Small intestine (tissue), 7 donors: ENCODE measurements at regions not wholly inside any gene's neighbourhood (a gene's known extent, or its start where the extent isn't known, plus 50 kb on each side); places are given as distances from the start of the nearest gene placed in this dataset.

Experiments used
- DNase-seq, 2 donors: peaks; one replicate each; pipeline versions ENCODE4 v3.0.0 to v3.0.0-alpha.2; 2013
- FAIRE-seq: peaks from 2 replicates; lab custom pipeline; 2012; peaks lifted over from hg19 to GRCh38; lab: Jason Lieb, UNC
- H3K27ac ChIP-seq, 3 donors: one replicate each; pipeline ENCODE4 v1.5.1; 2013; ENCODE audit warnings: low read length in 2 of 3, mild to moderate bottlenecking in 2 of 3, control low read depth in 1 of 3, inconsistent platforms in 1 of 3, low read depth in 1 of 3, moderate library complexity in 1 of 3
- H3K27me3 ChIP-seq, 3 donors: one replicate each; pipeline ENCODE4 v1.6.1; 2013; ENCODE audit warnings: low read length in 3 of 3, inconsistent platforms in 1 of 3; ENCODE audit not compliant: control insufficient read depth in 3 of 3, insufficient read depth in 3 of 3
- H3K36me3 ChIP-seq, 3 donors: one replicate each; pipeline ENCODE4 v1.6.1; 2013; ENCODE audit warnings: low read length in 3 of 3, inconsistent platforms in 1 of 3, low read depth in 1 of 3, mild to moderate bottlenecking in 1 of 3, moderate library complexity in 1 of 3; ENCODE audit not compliant: control insufficient read depth in 3 of 3, insufficient read depth in 2 of 3
- H3K4me1 ChIP-seq, 3 donors: one replicate each; pipeline ENCODE4 v1.6.1; 2013; ENCODE audit warnings: low read length in 2 of 3, inconsistent platforms in 1 of 3, low read depth in 1 of 3, mild to moderate bottlenecking in 1 of 3, moderate library complexity in 1 of 3; ENCODE audit not compliant: control insufficient read depth in 3 of 3, insufficient read depth in 2 of 3
- H3K4me3 ChIP-seq, 3 donors: one replicate each; pipeline ENCODE4 v1.5.1; 2013; ENCODE audit warnings: low read length in 3 of 3, control low read depth in 1 of 3, inconsistent platforms in 1 of 3, low read depth in 1 of 3, mild to moderate bottlenecking in 1 of 3, moderate library complexity in 1 of 3
- H3K9me3 ChIP-seq, 2 donors: one replicate each; pipeline ENCODE4 v1.6.1; 2013; ENCODE audit warnings: low read depth in 1 of 2, low read length in 1 of 2; ENCODE audit not compliant: control insufficient read depth in 2 of 2, insufficient read depth in 1 of 2
- WGBS, 3 donors: extraction: QIAGEN DNeasy Blood & Tissue Kit; methylation state at CpG; one replicate each; pipeline ENCODE4 v1.1.7; 2013; 5-methylcytosine and 5-hydroxymethylcytosine counted together
- donor health status: healthy with polysubstance abuse.
- donor health status: control.
- donor health status: control.
- donor health status: Bipolar disorder and iron deficiency.
- donor health status: healthy.

- no peaks in the 10 kb centered on the region for H3K27me3 ChIP-seq
- H3K4me1 ChIP-seq: no peaks in the 10 kb centered on the region
- 78 to 88% (median 78%) methylated on average over 8 of the region's 8 CpGs for WGBS, 3 donors
- no peaks in the 10 kb centered on the region for H3K36me3 ChIP-seq
- no peak overlapping the region for H3K4me3 ChIP-seq
- H3K9me3 ChIP-seq: no peaks in the 10 kb centered on the region
- no peak for FAIRE-seq
- DNase-seq: no peak
- no peak overlapping the region for H3K27ac ChIP-seq
These were observed 69.1 kb upstream of the ZNF516 start for GRCh38 chr18:76564117-76564516.

- H3K27ac ChIP-seq: no peak overlapping the region
- H3K4me1 ChIP-seq: no peaks in the 10 kb centered on the region
- H3K36me3 ChIP-seq: no peaks in the 10 kb centered on the region
- 94 to 95% (median 94%) methylated on average over 30 of the region's 30 CpGs for WGBS, 3 donors
- DNase-seq (no peak), FAIRE-seq (no peak)
- no peaks in the 10 kb centered on the region for H3K9me3 ChIP-seq
- H3K27me3 ChIP-seq: no peaks in the 10 kb centered on the region
- no peak overlapping the region for H3K4me3 ChIP-seq
These were observed 67.5 kb upstream of the ZNF516 start for GRCh38 chr18:76562286-76563122.

GRCh38 chr18:76558881-76559667 is 64.0 kb upstream of the ZNF516 start:
- no peaks in the 10 kb centered on the region for H3K27me3 ChIP-seq
- H3K4me3 ChIP-seq: no peak overlapping the region
- FAIRE-seq (no peak), DNase-seq (peak in 1 of 2 donors; percentile 24)
- H3K36me3 ChIP-seq: no peaks in the 10 kb centered on the region
- no peaks in the 10 kb centered on the region for H3K9me3 ChIP-seq
- H3K4me1 ChIP-seq: no peaks in the 10 kb centered on the region
- no peak overlapping the region for H3K27ac ChIP-seq
- 56 to 72% (median 63%) methylated on average over 18 of the region's 18 CpGs for WGBS, 3 donors

- WGBS, 3 donors: 64 to 84% (median 71%) methylated on average over 10 of the region's 10 CpGs
These were observed 62.1 kb upstream of the ZNF516 start for GRCh38 chr18:76557026-76557575.

DNA sequence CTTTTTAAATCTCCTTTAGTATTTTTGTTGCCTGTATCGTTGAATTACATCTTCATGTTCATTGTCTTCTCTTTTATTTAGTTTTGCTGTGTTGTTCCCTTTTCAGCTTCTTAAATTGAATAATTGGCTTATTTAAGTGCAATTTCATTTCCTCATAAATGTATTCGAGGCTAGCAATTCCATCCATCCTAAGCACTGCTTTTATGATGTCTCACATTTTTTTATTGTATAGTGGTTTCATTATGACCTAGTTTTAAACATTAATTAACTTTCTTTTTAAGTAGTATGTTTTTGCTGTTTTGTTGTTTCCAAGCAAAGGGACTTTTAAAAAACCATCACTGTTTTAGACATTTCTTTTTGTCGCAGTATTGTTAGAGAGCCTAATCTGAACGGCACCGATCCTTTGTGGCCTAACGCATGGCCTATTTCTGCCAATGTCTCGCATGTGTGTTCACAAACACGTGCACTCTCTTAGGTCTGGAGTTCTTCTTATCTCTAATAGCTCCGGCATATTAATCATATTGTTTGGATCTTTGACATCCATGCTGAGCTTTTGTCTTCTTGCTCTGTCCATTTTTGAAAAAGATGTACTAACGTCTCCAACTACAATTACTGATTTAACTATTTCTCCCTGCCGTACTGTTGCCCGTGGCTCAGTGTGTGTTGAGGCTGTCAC is 59.6 kb upstream of the ZNF516 start:
- no peaks in the 10 kb centered on the region for H3K4me1 ChIP-seq
- DNase-seq: no peak
- H3K27me3 ChIP-seq: no peaks in the 10 kb centered on the region
- no peaks in the 10 kb centered on the region for H3K36me3 ChIP-seq
- no peaks in the 10 kb centered on the region for H3K9me3 ChIP-seq
- H3K4me3 ChIP-seq: no peak overlapping the region
- H3K27ac ChIP-seq: no peak overlapping the region
- 75 to 76% (median 76%) methylated on average over 12 of the region's 12 CpGs for WGBS, 3 donors
- no peak for FAIRE-seq

More at GRCh38 chr18:76557026-76557575, 62.1 kb upstream of the ZNF516 start:
- no peak for DNase-seq
- no peaks in the 10 kb centered on the region for H3K36me3 ChIP-seq
- no peak overlapping the region for H3K4me3 ChIP-seq
- no peak for FAIRE-seq
- no peak overlapping the region for H3K27ac ChIP-seq
- H3K27me3 ChIP-seq: no peaks in the 10 kb centered on the region
- no peaks in the 10 kb centered on the region for H3K9me3 ChIP-seq
- no peaks in the 10 kb centered on the region for H3K4me1 ChIP-seq

- DNase-seq (peak in 1 of 2 donors; percentile 17), FAIRE-seq (no peak)
- Histone ChIP-seq H3K4me3 (no peak overlapping the region), H3K4me1 (no peaks in the 10 kb centered on the region), H3K36me3 (no peaks in the 10 kb centered on the region), H3K27me3 (no peaks in the 10 kb centered on the region), H3K27ac (no peak overlapping the region), H3K9me3 (no peaks in the 10 kb centered on the region)
- 34 to 58% (median 49%) methylated on average over 5 of the region's 5 CpGs for whole genome bisulfite sequencing, 3 donors
These were observed 58.9 kb upstream of the ZNF516 start for GRCh38 chr18:76553715-76554546.

- Histone ChIP-seq H3K36me3 (no peaks in the 10 kb centered on the region), H3K27ac (no peak overlapping the region), H3K4me3 (no peak overlapping the region), H3K4me1 (no peaks in the 10 kb centered on the region), H3K9me3 (no peaks in the 10 kb centered on the region), H3K27me3 (no peaks in the 10 kb centered on the region)
- FAIRE-seq (no peak), DNase-seq (no peak)
- 88 to 92% (median 90%) methylated on average over 12 of the region's 12 CpGs for WGBS, 3 donors
These were observed 53.5 kb upstream of the ZNF516 start for GRCh38 chr18:76548541-76548940.
